ENCODE measurements at regions not wholly inside any gene's neighbourhood (a gene's known extent, or its start where the extent isn't known, plus 50 kb on each side); places are given as distances from the start of the nearest gene placed in this dataset.
"Not testable (repeated sequence)": the region's sequence is repeated elsewhere in the genome, so short reads cannot be mapped to it uniquely, and the experiment has no call there.

DNA sequence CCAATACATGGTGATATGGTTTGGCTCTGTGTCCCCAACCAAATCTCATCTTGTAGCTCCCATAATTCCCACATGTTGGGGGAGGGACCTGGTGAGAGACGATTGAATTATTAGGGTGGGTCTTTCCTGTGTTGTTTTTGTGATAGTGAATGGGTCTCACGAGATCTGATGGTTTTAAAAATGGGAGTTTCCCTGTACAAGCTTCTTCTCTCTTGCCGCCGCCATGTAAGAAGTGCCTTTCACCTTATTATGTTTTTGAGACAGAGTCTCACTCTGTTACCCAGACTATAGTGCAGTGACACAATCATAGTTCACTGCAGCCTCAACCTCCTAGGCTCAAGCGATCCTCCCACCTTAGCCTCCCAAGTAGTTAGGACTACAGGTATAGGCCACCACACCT, 629.1 kb downstream of the QKI start:
- not testable (repeated sequence) for DNase-seq

DNA sequence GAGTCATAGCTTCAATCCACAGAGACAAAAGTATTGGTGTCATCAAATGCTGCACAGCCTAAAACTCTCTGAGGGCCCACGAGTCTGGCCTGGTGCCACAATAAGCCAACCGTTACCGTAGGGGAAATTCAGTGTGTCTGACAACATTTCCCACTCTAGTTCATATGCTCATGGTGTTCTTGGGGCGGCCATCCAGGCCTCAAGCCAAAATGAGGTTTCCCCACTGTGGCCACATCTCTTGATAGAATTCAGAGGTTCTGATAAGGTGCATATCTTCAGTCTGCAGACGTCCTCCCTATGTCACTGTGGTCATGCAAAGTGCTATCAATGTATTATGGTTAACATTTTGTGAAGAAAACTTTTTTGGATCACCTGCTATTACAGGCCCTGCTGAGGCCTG, 627.7 kb downstream of the QKI start:
- DNase-seq = no peak

DNA sequence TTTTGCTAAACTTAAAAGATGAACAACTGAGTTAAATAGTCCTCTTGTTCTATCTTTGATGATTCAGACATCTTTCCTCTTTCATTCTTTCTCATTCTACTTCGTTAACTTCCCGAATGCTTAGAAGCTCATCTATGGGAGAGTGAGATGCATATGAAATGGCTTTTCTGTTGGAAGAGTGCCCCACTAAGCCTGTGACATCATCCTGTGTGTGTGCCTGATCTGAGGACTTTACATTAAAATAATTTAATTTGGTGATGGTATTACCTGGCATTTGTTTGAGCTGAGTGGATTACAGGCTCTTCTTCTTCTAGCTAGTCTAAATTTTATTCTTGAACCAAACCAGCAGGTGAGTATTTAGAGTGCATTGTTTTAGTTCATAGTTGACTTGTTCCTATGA, 626.5 kb downstream of the QKI start:
- DNase-seq = no peak

DNA sequence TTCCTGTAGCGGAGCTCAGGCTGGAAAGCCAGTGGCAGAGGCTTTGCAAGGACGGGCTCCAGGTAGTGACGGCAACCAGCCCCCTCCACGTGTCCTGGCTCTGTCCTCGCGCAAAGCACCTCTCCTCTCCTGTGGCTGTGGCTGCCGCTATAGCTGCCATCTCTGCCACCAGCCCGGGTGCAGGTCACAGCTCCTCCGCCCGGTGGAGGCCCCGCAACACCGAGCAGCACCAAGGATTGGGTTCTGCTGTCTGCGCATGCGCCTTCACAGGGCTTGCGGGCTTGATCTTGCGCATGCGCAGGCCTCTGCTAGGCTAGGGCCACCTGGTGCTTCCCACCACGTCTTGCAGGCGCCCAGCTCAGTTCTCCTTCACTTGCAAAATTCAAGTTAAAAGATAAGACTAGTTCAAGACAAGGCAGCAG, 625.4 kb downstream of the QKI start:
- no peak for DNase-seq

DNA sequence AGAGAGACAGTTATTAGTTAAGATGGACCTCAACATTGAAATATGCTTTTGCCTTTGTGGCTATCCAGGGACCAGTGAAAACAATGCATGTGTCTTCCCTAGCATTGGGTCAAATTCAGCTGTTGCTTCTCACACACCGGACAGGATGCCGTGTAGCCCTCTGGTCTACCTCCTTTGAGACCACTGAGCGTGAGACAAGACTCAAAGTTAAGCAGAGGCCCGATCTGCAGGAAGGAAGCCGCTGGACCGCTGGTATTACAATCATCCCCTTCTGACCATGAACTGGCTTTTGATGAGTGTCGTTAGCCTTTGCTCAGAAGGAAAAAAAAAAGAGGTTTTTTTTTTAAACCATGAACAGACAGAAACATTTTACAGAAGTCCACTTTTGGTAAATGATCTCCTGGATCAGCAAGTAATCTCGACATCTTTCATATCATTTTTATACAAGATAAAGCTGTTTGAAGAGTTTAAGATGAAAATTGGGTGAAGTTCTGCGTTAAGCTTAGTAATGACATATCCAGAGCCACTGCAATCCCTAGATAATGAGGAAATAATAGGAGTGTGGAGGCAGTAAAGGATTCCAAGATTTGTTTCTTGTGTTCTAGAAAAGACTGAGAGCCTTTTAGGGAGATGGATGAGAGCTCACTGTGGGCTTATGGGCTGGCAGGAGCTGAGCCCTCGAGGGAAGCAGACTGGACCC, 622.8 kb downstream of the QKI start:
- DNase-seq = no peak

DNA sequence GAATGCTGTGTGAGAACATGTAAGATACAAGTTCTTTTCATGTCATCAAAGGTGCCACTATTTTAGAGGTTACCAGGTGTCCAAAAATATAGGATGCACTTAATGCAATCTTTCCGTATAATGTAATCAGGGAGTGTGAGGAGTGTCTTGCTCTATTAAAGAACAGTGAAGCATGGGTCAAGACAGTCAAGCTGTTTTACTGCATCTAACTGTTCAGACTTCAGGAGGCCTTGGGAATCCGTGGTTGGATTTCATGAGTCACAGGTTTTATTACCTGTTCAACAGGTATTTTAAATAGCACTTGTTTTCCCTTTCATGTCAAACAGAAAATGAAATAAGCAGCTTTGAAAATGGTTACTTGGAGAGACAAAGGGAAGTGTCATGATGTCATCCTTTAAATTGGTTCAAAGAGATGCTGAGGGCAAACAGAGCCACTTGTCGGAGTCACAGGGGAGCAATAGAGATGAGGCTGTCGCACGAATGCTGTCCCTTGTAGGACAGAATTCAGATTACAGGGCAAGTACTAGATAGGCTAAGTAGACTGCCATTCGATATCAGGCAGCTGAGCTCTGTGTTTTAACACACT, 621.5 kb downstream of the QKI start:
- peak; percentile 99 for DNase-seq

DNA sequence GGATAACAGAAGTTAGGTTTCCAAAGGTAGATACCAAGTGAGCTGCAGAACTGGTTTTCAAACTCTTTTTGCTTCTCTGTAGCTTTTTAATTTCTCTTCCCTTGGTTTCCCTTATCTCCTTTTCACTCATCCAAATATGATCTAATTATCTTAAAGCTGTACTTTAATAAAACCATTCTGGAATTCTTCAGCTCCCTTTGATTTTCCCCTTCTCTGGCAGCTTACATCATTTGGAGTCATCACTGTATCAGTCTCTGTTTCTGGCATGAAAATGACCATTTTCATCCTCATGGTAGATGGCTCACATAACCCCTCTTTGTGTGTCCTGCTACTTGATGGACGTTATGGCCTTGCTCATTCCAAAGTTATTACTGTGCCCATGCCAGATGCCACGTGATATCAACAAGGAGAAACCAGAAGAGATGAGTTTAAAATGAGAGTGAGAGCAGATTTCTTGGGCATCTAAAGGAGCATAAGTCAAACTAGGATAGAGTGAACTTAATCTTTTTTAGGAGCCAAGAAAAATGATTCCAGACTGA, 620.2 kb downstream of the QKI start:
- no peak for DNase-seq

DNA sequence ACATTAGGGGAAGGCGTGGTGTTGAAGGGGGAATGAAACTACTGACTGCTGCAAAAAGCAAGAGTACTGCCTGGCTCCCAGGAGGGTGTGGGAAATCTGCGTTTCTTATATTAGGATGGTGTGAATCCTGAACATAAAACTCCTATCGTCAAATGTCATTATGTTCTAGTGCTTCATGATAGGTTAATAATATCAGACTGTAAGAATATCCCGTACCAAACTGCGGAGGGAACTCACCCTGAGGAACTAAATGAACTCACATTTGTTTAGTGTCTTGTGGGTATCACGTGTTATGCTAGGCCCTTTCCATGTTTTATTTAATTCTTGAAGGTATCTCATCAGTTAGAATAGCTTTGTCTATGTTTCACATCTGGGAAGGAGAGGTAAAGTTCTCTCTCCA, 610.7 kb downstream of the QKI start:
- no peak for DNase-seq

DNA sequence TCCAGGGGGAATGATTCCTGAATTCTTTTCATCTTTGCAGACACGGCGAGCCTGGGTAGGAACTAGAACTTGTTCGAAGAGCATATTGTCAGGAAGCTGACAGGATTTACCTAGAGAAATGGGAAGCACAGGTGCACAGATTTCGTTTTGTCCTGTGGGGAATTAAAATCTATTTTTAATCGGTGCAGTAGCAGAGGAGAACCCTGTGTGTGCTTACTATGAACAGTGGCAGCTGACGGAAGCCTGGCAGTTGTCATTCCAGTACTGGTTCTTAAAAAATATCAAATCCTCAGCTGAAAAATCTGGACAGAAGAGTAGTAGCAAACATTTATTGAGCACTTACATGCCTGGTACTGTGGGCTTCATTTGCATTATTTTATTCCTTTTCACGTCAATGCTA, 609.0 kb downstream of the QKI start:
- no peak for DNase-seq

DNA sequence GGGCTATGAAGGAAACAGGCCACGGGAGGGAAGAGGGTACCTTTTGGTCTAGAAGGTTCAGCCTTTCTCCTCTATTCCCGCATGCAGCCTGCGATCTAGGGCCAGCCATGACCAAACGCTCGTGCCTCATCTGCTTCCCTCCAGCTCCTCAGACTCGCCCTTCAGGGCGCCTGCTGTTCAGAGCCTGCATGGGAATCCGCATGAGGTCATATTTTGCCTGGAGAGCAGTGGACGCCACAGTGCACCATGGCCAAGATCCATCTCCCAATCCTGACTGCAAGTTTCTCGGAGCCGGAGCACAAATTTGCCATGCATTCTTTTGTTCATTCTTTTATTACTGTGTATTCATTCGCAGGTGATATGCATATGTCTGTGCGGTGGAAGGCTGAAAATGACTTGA, 608.1 kb downstream of the QKI start:
- no peak for DNase-seq

DNA sequence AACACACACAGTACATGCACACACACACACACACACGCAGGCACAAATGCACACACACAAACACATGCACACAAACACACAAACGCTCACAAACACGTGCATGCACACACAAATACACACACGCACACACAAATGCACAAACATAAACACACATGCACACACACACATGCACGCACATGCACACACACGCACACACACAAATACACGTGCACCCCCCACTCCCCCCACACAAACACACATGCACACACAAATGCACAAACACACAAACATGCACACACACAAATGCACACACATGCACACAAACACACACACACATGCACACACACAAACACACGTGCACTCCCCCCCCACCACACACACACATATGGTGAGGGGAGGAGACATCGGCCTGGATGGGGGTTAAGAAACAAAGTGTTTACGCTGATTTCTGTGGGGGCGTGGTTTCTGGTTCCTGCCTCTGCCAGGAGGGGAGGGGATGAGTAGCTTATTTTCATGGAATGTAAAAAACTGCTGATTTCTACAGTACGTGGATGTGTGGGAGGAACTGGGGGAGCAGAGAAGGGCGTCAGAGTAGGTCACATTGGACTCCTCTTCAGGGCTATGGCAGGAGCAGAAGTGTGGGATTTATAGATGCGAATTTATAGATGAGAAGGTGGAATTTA, 607.2 kb downstream of the QKI start:
- DNase-seq = no peak

DNA sequence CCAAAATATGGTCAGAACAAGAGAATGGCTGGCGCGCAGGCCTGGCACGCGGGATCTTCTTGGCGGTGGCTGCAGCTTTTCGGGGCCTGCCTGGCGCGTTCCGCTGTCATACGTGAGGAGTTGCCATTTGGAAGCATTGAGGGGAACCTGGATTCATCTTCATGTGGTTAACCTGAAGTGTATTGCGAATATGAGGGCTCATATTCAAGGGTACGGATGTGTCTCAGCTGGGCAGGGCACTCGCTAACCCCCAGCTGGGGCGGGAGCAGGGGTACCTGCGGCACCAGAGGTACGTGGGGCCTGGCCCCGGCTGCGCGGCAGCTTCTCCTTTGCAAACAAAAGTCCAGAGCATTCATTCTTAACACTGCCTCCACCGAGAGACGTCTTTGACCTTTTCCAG, 605.6 kb downstream of the QKI start:
- no peak for DNase-seq

DNA sequence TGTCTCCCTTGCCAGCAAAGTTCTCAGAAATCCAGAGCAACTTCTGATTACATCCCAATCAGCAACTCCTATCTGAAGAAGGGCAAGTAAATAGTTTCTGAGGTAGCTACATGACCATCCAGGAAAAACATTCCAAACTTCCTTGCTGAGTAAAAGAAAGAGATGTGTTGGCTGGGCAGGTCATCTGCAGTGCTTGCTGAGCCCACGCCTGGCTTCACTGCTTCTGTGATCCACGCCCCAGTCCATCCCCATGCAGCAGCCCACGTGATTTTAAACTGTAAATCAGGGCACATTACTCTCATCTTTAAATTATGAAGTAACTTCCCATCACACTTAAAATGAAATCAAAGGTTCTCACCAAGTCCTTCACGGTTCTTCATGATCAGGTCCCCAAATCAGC, 603.6 kb downstream of the QKI start:
- DNase-seq = no peak

DNA sequence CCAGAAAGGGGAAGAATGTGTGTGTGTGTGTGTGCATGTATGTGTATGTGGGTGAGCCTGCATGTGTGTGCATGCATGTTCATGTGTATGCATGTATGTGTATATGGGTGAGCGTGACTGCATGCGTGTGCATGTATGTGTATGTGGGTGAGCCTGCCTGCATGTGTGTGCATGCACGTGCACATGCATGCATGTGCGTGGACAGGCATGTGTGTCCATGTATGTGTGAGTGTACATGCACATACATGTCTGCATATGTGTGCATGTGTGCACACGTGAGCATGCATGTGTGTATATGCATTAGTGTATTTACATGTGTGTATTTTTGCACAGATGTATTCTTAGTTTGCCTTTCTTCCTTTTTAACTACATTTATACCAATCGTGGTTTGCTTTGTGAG, 601.5 kb downstream of the QKI start:
- no peak for DNase-seq

DNA sequence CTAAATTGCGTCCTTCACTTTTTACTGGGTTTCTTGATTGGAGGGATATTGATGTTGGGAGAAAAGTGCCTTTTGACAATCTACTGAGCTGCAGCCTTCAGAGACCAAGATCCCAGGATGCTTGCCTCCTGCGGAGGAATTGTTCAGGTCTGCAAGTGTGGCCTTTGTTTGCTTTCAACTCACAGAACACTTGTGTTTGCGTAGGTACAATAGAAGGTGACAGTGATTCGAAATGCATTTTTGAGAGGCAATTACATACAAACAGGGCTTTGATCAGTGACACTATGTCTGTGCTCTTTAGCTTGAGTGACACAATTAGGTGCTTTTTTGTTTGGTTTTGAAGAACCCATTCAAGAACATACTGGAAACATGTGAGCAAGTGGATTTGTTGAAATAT, 600.6 kb downstream of the QKI start:
- DNase-seq = no peak

DNA sequence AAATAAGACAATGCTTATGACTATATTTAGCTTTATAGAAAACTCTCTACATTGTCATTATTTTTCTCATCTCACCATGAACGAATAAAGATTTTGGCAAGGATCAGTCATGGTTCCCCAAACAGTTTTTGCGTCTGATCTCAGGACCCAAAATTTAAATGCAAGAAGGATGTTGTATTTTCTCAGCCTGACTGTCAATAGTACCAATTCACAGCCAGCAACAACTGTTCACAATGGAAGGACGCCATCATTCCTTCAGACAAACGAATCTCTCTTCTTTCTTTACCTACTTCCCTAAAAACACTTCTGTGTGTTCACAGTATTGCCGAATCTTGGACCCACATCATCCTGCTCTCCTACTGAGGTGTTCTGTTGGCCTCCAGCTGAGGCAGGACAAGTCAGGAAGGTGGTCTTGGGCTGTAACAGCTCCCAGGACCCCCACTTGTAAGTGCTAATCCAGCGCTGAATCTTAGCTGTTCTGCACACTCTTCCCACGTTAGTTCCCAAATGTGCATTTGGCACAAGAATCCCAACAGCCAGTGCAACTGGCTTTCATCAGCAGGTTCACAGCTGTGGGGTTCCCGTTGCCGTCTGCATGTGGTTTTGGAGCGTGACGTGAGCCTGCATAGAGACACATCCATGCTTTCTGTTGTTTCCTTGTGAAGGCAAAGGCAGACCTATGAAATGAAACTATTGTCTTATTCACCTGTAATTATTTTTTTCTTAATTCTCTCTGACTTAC, 600.0 kb downstream of the QKI start:
- DNase-seq = no peak

DNA sequence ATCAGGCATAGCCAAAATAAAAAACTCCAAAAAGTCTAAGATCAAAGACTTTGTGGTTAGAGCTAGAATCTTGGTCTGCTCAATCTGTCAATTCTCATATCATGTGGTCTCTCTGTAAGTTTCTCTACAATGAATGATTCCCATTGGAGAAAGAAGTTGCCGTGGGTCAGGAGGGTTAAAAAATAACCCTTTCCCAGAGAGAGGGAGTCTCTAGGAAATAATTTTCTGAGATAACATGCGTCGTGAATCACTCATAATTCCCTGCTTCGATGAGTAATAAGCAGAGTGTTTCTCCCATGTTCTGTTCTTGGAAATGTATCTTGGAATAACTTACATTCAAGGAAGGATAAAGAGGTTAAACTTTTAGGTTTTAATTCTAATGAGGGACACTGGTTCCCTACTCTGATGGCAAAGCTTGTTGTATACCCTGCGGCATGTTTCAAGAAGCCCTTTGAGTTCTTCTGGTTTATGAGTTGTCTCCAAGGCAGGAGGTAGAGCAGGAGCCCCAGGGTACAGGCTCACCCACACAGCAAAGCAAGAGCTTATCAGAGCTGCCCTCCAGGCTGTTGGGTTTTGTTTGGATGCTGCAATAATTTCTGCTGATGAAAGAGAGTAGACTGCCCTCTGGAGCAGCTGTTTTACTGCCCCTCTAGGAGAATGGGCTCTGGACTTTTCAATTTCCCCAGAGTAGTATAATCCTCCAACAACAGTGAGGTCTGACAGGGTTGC, 599.1 kb downstream of the QKI start:
- DNase-seq = no peak

DNA sequence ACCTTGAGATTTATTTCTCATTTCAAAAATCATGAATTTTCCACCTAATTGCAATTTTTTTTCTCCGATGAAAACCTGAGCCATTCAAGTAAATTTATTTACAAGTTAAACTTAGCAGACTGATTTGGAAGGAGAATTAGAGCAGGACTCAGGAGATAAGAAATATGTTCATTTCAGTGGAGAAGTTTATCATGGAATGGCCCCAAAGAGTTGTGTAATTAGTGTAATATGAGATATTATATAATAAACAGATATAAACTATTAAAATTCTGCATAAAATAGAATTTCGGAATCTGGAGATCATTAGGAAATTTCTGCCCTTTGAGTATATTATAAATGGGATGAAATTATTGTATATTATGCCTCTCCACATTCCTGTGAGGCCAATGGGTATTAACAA, 596.8 kb downstream of the QKI start:
- DNase-seq = no peak

DNA sequence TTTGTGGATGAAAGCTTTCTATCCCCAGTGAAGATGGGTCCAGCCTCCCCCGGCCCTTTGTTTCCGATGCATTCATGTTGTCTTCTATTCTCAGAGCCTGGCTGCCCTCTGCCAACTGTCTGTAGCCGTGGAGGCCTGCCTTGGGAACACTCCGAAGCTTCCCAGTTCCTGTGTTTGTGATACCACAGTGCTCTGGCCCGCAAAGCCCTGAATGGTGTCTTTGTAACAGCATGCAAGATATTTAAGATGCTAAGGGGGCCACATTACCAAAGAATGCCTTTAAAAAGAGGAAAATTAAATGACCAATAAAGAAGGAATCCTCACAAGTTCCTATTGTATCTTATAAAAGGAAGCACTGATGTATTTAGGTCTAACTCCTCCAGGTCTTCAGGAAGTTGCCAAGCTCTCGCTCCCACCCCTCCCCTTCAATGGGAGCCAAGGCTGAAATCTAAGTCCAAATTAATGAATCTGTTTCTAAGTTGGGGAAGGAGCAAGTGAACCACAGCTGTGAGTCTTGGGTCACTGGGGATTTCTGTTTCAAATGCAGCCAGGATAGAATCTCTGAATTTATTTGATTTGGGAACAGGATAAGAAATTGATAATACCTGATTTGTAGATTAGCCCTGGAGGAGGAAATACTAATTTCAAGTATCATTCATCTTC, 596.1 kb downstream of the QKI start:
- DNase-seq = no peak

DNA sequence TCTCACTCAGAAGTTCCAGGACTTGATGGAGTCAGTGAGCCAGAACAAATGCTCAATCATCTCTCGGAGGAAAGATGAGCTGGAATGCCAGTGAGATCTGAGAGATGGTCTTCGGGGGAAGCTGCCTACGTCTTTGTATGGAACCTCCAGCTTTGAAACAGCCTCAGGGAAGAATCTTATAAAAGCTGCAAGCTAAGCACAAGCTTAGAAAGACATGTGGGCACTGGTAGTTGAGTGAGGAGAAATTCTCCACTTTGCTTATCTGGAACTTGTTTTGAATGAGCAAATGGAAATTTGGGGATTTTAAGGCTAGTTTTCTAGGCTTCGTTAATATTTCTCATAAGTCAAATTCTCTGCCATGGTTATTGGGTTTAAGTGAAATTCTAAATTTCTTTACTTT, 594.4 kb downstream of the QKI start:
- DNase-seq = no peak

DNA sequence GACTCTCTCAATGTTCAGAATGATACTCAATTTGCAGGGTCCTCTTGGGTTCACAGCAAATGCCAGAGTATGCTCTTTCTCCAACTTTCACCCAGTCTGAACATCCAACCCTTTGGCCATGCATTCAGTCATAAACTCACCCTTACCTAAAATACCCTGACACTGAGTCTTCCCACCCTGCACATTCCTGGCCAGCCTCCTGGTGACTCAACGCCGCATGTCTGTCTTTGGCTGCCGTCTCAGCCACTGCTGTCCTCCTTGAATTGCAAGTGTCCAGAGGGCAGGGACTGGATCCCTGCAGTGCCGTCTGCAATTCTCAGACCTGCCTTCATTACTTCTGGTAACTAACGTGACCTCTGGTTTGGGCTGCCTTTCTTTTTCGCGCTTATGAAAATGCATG, 593.4 kb downstream of the QKI start:
- DNase-seq = no peak

DNA sequence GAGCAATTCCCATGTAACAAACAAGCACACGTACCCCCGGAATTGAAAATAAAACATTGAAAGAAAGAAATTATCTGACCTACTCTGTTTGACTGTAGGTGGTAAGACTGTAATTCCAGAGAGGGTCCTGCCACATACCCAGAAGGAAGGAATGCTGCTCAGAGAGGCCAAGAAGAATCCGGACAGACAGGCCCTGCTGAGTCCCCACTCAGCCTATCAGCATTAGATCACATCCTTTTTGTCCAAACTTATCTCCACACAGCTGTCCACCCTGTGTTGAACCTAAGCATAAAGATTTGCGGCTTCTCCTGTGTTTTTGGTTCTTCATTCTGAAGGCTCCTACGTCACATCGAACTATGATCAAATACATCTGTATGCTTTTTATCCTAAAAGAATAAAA, 591.9 kb downstream of the QKI start:
- no peak for DNase-seq
